ENCODE measurements at regions not wholly inside any gene's neighbourhood (a gene's known extent, or its start where the extent isn't known, plus 50 kb on each side); places are given as distances from the start of the nearest gene placed in this dataset.
"Not testable (repeated sequence)": the region's sequence is repeated elsewhere in the genome, so short reads cannot be mapped to it uniquely, and the experiment has no call there.

GRCh38 chr4:83730958-83731357 lies 195.1 kb downstream of the GPAT3 start:
- in situ Hi-C loops (cut with MboI; ENCODE audit: low sequenced_read_pairs); H3K27me3 ChIP-seq (ENCODE audit: low read depth); H3K4me3 ChIP-seq; DNase-seq (ENCODE audit: low spot score in 2 of 2); H3K4me1 ChIP-seq; H3K9me3 ChIP-seq; H3K36me3 ChIP-seq (replicated peaks): not testable (repeated sequence)

- Histone ChIP-seq H3K4me3 (no peak overlapping the region), H3K4me1 (peaks cover 10% of the 10 kb centered on the region), H3K27me3 (ENCODE audit: low read depth) (no peaks in the 10 kb centered on the region; the same call in 1 of the 2 replicates), H3K36me3 (replicated peaks) (no peaks in the 10 kb centered on the region), H3K9me3 (no peaks in the 10 kb centered on the region)
- in situ Hi-C loops (cut with MboI; ENCODE audit: low sequenced_read_pairs) = no loop called here
- no peak for DNase-seq (ENCODE audit: low spot score in 2 of 2)
Measured at GRCh38 chr4:83728191-83728590, 192.3 kb downstream of the GPAT3 start.

GRCh38 chr4:83725336-83726085 lies 189.6 kb downstream of the GPAT3 start:
- no peak for DNase-seq (ENCODE audit: low spot score in 2 of 2)
- Histone ChIP-seq H3K36me3 (replicated peaks) (no peaks in the 10 kb centered on the region), H3K4me3 (no peak overlapping the region), H3K9me3 (no peaks in the 10 kb centered on the region), H3K4me1 (peaks cover 10% of the 10 kb centered on the region), H3K27me3 (ENCODE audit: low read depth) (no peaks in the 10 kb centered on the region; the same call in 1 of the 2 replicates)
- in situ Hi-C loops (cut with MboI; ENCODE audit: low sequenced_read_pairs) = no loop called here

GRCh38 chr4:83724485-83725335 lies 188.8 kb downstream of the GPAT3 start:
- Histone ChIP-seq H3K9me3 (no peaks in the 10 kb centered on the region), H3K4me3 (no peak overlapping the region), H3K4me1 (peaks cover 10% of the 10 kb centered on the region), H3K36me3 (replicated peaks) (no peaks in the 10 kb centered on the region), H3K27me3 (ENCODE audit: low read depth) (no peaks in the 10 kb centered on the region; the same call in 1 of the 2 replicates)
- in situ Hi-C loops (cut with MboI; ENCODE audit: low sequenced_read_pairs) = no loop called here
- peak; percentile 39 to 51 for DNase-seq (ENCODE audit: low spot score in 2 of 2)

- Histone ChIP-seq H3K4me3 (no peak overlapping the region), H3K9me3 (no peaks in the 10 kb centered on the region), H3K4me1 (peaks cover 10% of the 10 kb centered on the region), H3K36me3 (replicated peaks) (no peaks in the 10 kb centered on the region), H3K27me3 (ENCODE audit: low read depth) (no peaks in the 10 kb centered on the region; the same call in 1 of the 2 replicates)
- in situ Hi-C loops (cut with MboI; ENCODE audit: low sequenced_read_pairs) = no loop called here
- DNase-seq (ENCODE audit: low spot score in 2 of 2) = no peak
Measured at GRCh38 chr4:83723609-83724008, 187.7 kb downstream of the GPAT3 start.

- peaks cover 10% of the 10 kb centered on the region for H3K4me1 ChIP-seq
- in situ Hi-C loops (cut with MboI; ENCODE audit: low sequenced_read_pairs) = no loop called here
- H3K4me3 ChIP-seq = no peak overlapping the region
- H3K9me3 ChIP-seq = no peaks in the 10 kb centered on the region
- DNase-seq (ENCODE audit: low spot score in 2 of 2) = no peak
- no peaks in the 10 kb centered on the region for H3K27me3 ChIP-seq (ENCODE audit: low read depth)
- H3K36me3 ChIP-seq (replicated peaks) = no peaks in the 10 kb centered on the region
Measured at GRCh38 chr4:83722730-83723269, 186.9 kb downstream of the GPAT3 start.

- no peaks in the 10 kb centered on the region for H3K36me3 ChIP-seq (replicated peaks)
- no peak for DNase-seq (ENCODE audit: low spot score in 2 of 2)
- no peaks in the 10 kb centered on the region for H3K27me3 ChIP-seq (ENCODE audit: low read depth)
- in situ Hi-C loops (cut with MboI; ENCODE audit: low sequenced_read_pairs) = no loop called here
- peaks cover 13% of the 10 kb centered on the region for H3K4me1 ChIP-seq
- H3K9me3 ChIP-seq = no peaks in the 10 kb centered on the region
- no peak overlapping the region for H3K4me3 ChIP-seq
Measured at GRCh38 chr4:83716874-83717273, 181.0 kb downstream of the GPAT3 start.

- Histone ChIP-seq H3K4me3 (no peak overlapping the region), H3K4me1 (peaks cover 27% of the 10 kb centered on the region), H3K9me3 (no peaks in the 10 kb centered on the region), H3K36me3 (replicated peaks) (no peaks in the 10 kb centered on the region), H3K27me3 (ENCODE audit: low read depth) (no peaks in the 10 kb centered on the region)
- DNase-seq (ENCODE audit: low spot score in 2 of 2) = peak in 1 of 2 experiments; percentile 36
- in situ Hi-C loops (cut with MboI; ENCODE audit: low sequenced_read_pairs) = no loop called here
Measured at GRCh38 chr4:83712890-83713289, 177.0 kb downstream of the GPAT3 start.

GRCh38 chr4:83709627-83710026 lies 173.7 kb downstream of the GPAT3 start:
- in situ Hi-C loops (cut with MboI; ENCODE audit: low sequenced_read_pairs) = no loop called here
- H3K36me3 ChIP-seq (replicated peaks) = no peaks in the 10 kb centered on the region
- H3K27me3 ChIP-seq (ENCODE audit: low read depth) = no peaks in the 10 kb centered on the region
- H3K4me3 ChIP-seq = no peak overlapping the region
- no peaks in the 10 kb centered on the region for H3K9me3 ChIP-seq
- no peak for DNase-seq (ENCODE audit: low spot score in 2 of 2)
- H3K4me1 ChIP-seq = peaks cover 50% of the 10 kb centered on the region

- Histone ChIP-seq H3K4me1 (peaks cover 50% of the 10 kb centered on the region), H3K27me3 (ENCODE audit: low read depth) (no peaks in the 10 kb centered on the region), H3K4me3 (no peak overlapping the region), H3K9me3 (no peaks in the 10 kb centered on the region), H3K36me3 (replicated peaks) (no peaks in the 10 kb centered on the region)
- in situ Hi-C loops (cut with MboI; ENCODE audit: low sequenced_read_pairs) = no loop called here
- peak; percentile 72 to 92 for DNase-seq (ENCODE audit: low spot score in 2 of 2)
Measured at GRCh38 chr4:83708500-83709175, 172.7 kb downstream of the GPAT3 start.

- no peak for DNase-seq (ENCODE audit: low spot score in 2 of 2)
- H3K36me3 ChIP-seq (replicated peaks) = no peaks in the 10 kb centered on the region
- no peaks in the 10 kb centered on the region for H3K27me3 ChIP-seq (ENCODE audit: low read depth)
- H3K4me3 ChIP-seq = no peak overlapping the region
- H3K9me3 ChIP-seq = no peaks in the 10 kb centered on the region
- peaks cover 37% of the 10 kb centered on the region for H3K4me1 ChIP-seq
- in situ Hi-C loops (cut with MboI; ENCODE audit: low sequenced_read_pairs) = no loop called here
Measured at GRCh38 chr4:83704786-83705185, 168.9 kb downstream of the GPAT3 start.

- no peak overlapping the region for H3K4me3 ChIP-seq
Measured at GRCh38 chr4:83703752-83704151, 167.8 kb downstream of the GPAT3 start.

GRCh38 chr4:83701041-83701440 lies 165.1 kb downstream of the GPAT3 start:
- Histone ChIP-seq H3K9me3 (no peaks in the 10 kb centered on the region), H3K27me3 (ENCODE audit: low read depth) (no peaks in the 10 kb centered on the region), H3K4me1 (peaks cover 20% of the 10 kb centered on the region), H3K36me3 (replicated peaks) (no peaks in the 10 kb centered on the region), H3K4me3 (no peak overlapping the region)
- in situ Hi-C loops (cut with MboI; ENCODE audit: low sequenced_read_pairs) = no loop called here
- DNase-seq (ENCODE audit: low spot score in 2 of 2) = no peak

More at GRCh38 chr4:83703752-83704151, 167.8 kb downstream of the GPAT3 start:
- Histone ChIP-seq H3K36me3 (replicated peaks) (no peaks in the 10 kb centered on the region), H3K4me1 (peaks cover 30% of the 10 kb centered on the region), H3K9me3 (no peaks in the 10 kb centered on the region), H3K27me3 (ENCODE audit: low read depth) (no peaks in the 10 kb centered on the region)
- no peak for DNase-seq (ENCODE audit: low spot score in 2 of 2)
- in situ Hi-C loops (cut with MboI; ENCODE audit: low sequenced_read_pairs) = no loop called here
